ENCODE measurements at regions not wholly inside any gene's neighbourhood (a gene's known extent, or its start where the extent isn't known, plus 50 kb on each side); places are given as distances from the start of the nearest gene placed in this dataset.
A peak's percentile ranks its signal among the peaks of the same experiment; 100 is the strongest.

GRCh38 chr6:137723273-137724017 is 143.6 kb upstream of the TNFAIP3 start (continued):
- TF ChIP-seq MTA3 (IDR thresholded peaks at IDR 0.05; ENCODE audit: borderline replicate concordance, low read length) (no peak), POLR2AphosphoS2 (IDR thresholded peaks at IDR 0.05; ENCODE audit: low read depth, low read length) (no peak), ATF2 (IDR thresholded peaks at IDR 0.05; ENCODE audit: low read length) (no peak), CBX5 (IDR thresholded peaks at IDR 0.05; ENCODE audit: low read depth) (no peak), NFIC (IDR thresholded peaks at IDR 0.05; ENCODE audit: low read depth, low read length) (peak; percentile 47; the same call in 1 of the 2 replicates), STAT3 (IDR thresholded peaks at IDR 0.05; ENCODE audit: low read depth, low read length) (no peak), ETV6 (conservative IDR thresholded peaks at IDR 0.05 in 1 of 2, IDR thresholded peaks at IDR 0.05 in 1 of 2; ENCODE audit: borderline replicate concordance in 1 of 2, low read depth in 1 of 2) (0 out of 4 replicates have a peak, but pooled peaks of 1 of the 2 experiments have one; percentile 33), NBN (IDR thresholded peaks at IDR 0.05) (no peak), RELB (IDR thresholded peaks at IDR 0.05; ENCODE audit: low read depth) (no peak), BCLAF1 (IDR thresholded peaks at IDR 0.05) (no peak), CEBPB (IDR thresholded peaks at IDR 0.05; ENCODE audit: borderline replicate concordance in 1 of 2, low read depth in 2 of 2, low read length in 2 of 2) (no peak), RELA (IDR thresholded peaks at IDR 0.05; ENCODE audit: borderline replicate concordance, partially characterized antibody) (no peak)
